GM12878 (cell line): ENCODE measurements at regions not wholly inside any gene's neighbourhood (a gene's known extent, or its start where the extent isn't known, plus 50 kb on each side); places are given as distances from the start of the nearest gene placed in this dataset.

Experiments
- ATAC-seq: fragments of 200-7000 bp; cut with Tn5 transposase; 3 replicates; pipeline ENCODE4 v1.9.1; 2020; ENCODE audit warnings: mild to moderate bottlenecking, moderate library complexity
- BruUV-seq: library from RNA; stranded (reverse); fragments of 400-500 nt; replicated peaks from 2 replicates; lab custom pipeline; 2021; lab: Mats Ljungman, UMichigan
- CTCF ChIA-PET: fragments of 300-600 bp; sonication (Branson Sonifier 250); formaldehyde crosslinking; extraction: SDS; loops from one replicate; lab custom pipeline; 2021; ENCODE audit warnings: inconsistent platforms; lab: Yijun Ruan, JAX
- POLR2A ChIA-PET: fragments of 350-600 bp; formaldehyde crosslinking; extraction: SDS; loops from one replicate; lab custom pipeline; 2021; ENCODE audit warnings: inconsistent platforms; lab: Charles Lee
- RAD21 ChIA-PET: fragments of 300-600 bp; sonication (Branson Sonifier 250); formaldehyde crosslinking; loops from one replicate; lab custom pipeline; 2023; ENCODE audit warnings: antibody characterized with exemption; ENCODE audit not compliant: unreplicated experiment; lab: Charles Lee
- SMC1A ChIA-PET: fragments of 300-600 bp; sonication (Branson Sonifier 250); formaldehyde crosslinking; loops from one replicate; lab custom pipeline; 2023; ENCODE audit not compliant: unreplicated experiment, uncharacterized antibody; lab: Charles Lee
- DNase-seq: peaks from one replicate; pipeline ENCODE4 v3.0.0-alpha.2; 2011; ENCODE audit warnings: low read depth, low spot score
- FAIRE-seq: peaks from 3 replicates; lab custom pipeline; 2011; peaks lifted over from hg19 to GRCh38; lab: Jason Lieb, UNC
- H2AFZ ChIP-seq: 2 replicates; pipeline ENCODE4 v1.6.0; 2011; ENCODE audit warnings: low read depth, low read length, control low read depth; ENCODE audit not compliant: control insufficient read depth
- H3K27ac ChIP-seq: 2 replicates; pipeline ENCODE4 v1.5.1; 2011; ENCODE audit warnings: control low read depth; ENCODE audit not compliant: control insufficient read depth, insufficient read depth
- H3K27me3 ChIP-seq, 2 experiments: replicated peaks in 1 of 2; 2 replicates each; pipeline versions ENCODE4 v1.6.0 to v1.6.1; 2011; ENCODE audit warnings: low read length in 1 of 2; ENCODE audit not compliant: control insufficient read depth in 2 of 2, insufficient read depth in 2 of 2
- H3K36me3 ChIP-seq, 2 experiments: 2 replicates each; pipeline ENCODE4 v1.5.1; 2011; ENCODE audit warnings: low read length in 1 of 2; ENCODE audit not compliant: control insufficient read depth in 2 of 2, insufficient read depth in 2 of 2
- H3K4me1 ChIP-seq: 2 replicates; pipeline ENCODE4 v1.6.1; 2011; ENCODE audit warnings: mild to moderate bottlenecking, low read length, moderate library complexity, mixed read lengths; ENCODE audit not compliant: control insufficient read depth, insufficient read depth
- H3K4me2 ChIP-seq: 2 replicates; pipeline ENCODE4 v1.6.0; 2011; ENCODE audit warnings: control low read depth; ENCODE audit not compliant: control insufficient read depth, insufficient read depth
- H3K4me3 ChIP-seq: fragments of 200-600 bp; sonication (generic); 2 replicates; pipeline ENCODE4 v1.5.1; 2016
- H3K79me2 ChIP-seq: 2 replicates; pipeline ENCODE4 v1.6.0; 2011; ENCODE audit warnings: low read length; ENCODE audit not compliant: control insufficient read depth, insufficient read depth
- H3K9ac ChIP-seq: 2 replicates; pipeline ENCODE4 v1.8.0; 2011; ENCODE audit warnings: low read length, control low read depth, mixed read lengths; ENCODE audit not compliant: control insufficient read depth, insufficient read depth
- H3K9me3 ChIP-seq: replicated peaks from 3 replicates; pipeline ENCODE4 v1.5.1; 2011; ENCODE audit warnings: mild to moderate bottlenecking, low read length; ENCODE audit not compliant: control insufficient read depth, insufficient read depth
- H4K20me1 ChIP-seq: 2 replicates; pipeline ENCODE4 v1.6.0; 2011; ENCODE audit not compliant: control insufficient read depth, insufficient read depth
- BCL11A ChIP-seq: IDR thresholded peaks from 2 replicates; pipeline ENCODE4 v1.6.1; 2011; ENCODE audit warnings: low read depth, low read length
- CHD1 ChIP-seq: IDR thresholded peaks from 2 replicates; pipeline ENCODE4 v1.6.1; 2012; ENCODE audit warnings: low read depth, low read length, improper control_type of control experiment
- CREB1 ChIP-seq: IDR thresholded peaks from 2 replicates; pipeline ENCODE4 v1.6.1; 2012; ENCODE audit warnings: low read depth, mild to moderate bottlenecking, inconsistent platforms
- CREM ChIP-seq: IDR thresholded peaks from 2 replicates; pipeline ENCODE4 v1.6.1; 2014; ENCODE audit warnings: antibody characterized with exemption, low read depth
- ETV6 ChIP-seq, 2 experiments: fragments of 450-650 bp in 1 of 2; IDR thresholded peaks in 1 of 2; conservative IDR thresholded peaks in 1 of 2; 2 replicates each; pipeline ENCODE4 v1.6.1; 2014; ENCODE audit warnings: antibody characterized with exemption in 1 of 2, borderline replicate concordance in 1 of 2, low read depth in 1 of 2, mild to moderate bottlenecking in 1 of 2, moderate library complexity in 1 of 2
- FOXM1 ChIP-seq: IDR thresholded peaks from 2 replicates; pipeline ENCODE4 v1.6.1; 2012; ENCODE audit warnings: low read depth, mild to moderate bottlenecking, inconsistent platforms, low read length, moderate library complexity
- HCFC1 ChIP-seq: fragments of 150-350 bp; IDR thresholded peaks from 2 replicates; pipeline ENCODE4 v1.6.1; 2014; ENCODE audit warnings: low read length
- IKZF2 ChIP-seq, 2 experiments: fragments of 450-650 bp; IDR thresholded peaks; 2 replicates each; pipeline ENCODE4 v1.6.1; 2017; ENCODE audit warnings: mild to moderate bottlenecking in 2 of 2, moderate library complexity in 2 of 2
- KAT2A ChIP-seq: conservative IDR thresholded peaks from 2 replicates; pipeline ENCODE4 v1.6.1; 2011; ENCODE audit warnings: low read depth, low read length; ENCODE audit not compliant: control insufficient read depth
- KLF5 ChIP-seq: fragments of 450-650 bp; IDR thresholded peaks from 2 replicates; pipeline ENCODE4 v1.6.1; 2014; ENCODE audit warnings: mild to moderate bottlenecking; ENCODE audit not compliant: partially characterized antibody
- RAD51 ChIP-seq: fragments of 450-650 bp; IDR thresholded peaks from 2 replicates; pipeline ENCODE4 v1.6.1; 2016; ENCODE audit warnings: moderate library complexity, mild to moderate bottlenecking, inconsistent platforms
- RFX5 ChIP-seq: IDR thresholded peaks from 2 replicates; pipeline ENCODE4 v1.6.1; 2011; ENCODE audit warnings: low read depth, low read length, improper control_type of control experiment
- SMC3 ChIP-seq: IDR thresholded peaks from 2 replicates; pipeline ENCODE4 v1.6.1; 2011; ENCODE audit warnings: low read length, improper control_type of control experiment, borderline replicate concordance
- SPI1 ChIP-seq: IDR thresholded peaks from 2 replicates; pipeline ENCODE4 v1.6.1; 2011; ENCODE audit warnings: low read depth, mild to moderate bottlenecking, low read length, moderate library complexity, borderline replicate concordance; ENCODE audit not compliant: insufficient read depth
- SUZ12 ChIP-seq: fragments of 200-600 bp; sonication (generic); IDR thresholded peaks from one replicate; pipeline ENCODE4 v1.6.1; 2018; ENCODE audit warnings: antibody characterized with exemption, mild to moderate bottlenecking; ENCODE audit not compliant: unreplicated experiment
- TCF12 ChIP-seq: IDR thresholded peaks from 2 replicates; pipeline ENCODE4 v1.6.1; 2011; ENCODE audit warnings: low read depth, mild to moderate bottlenecking, low read length
- ZNF207 ChIP-seq: fragments of 450-650 bp; IDR thresholded peaks from 2 replicates; pipeline ENCODE4 v1.6.1; 2014; ENCODE audit warnings: antibody characterized with exemption, mild to moderate bottlenecking, borderline replicate concordance
- ZNF217 ChIP-seq: fragments of 450-650 bp; IDR thresholded peaks from 2 replicates; pipeline ENCODE4 v1.6.1; 2017; ENCODE audit warnings: antibody characterized with exemption, mild to moderate bottlenecking
- WGBS: methylation state at CpG from one replicate; pipeline ENCODE4 v1.1.6; 2016; ENCODE audit warnings: low lambda C conversion rate; ENCODE audit not compliant: insufficient replicate concordance, insufficient coverage; ENCODE audit errors: missing lambda C conversion rate; 5-methylcytosine and 5-hydroxymethylcytosine counted together
- in situ Hi-C: fragments of 300-500 bp; cut with MboI; formaldehyde crosslinking; loops from 9 replicates; pipeline ENCODE4 v1.14.3; 2018; ENCODE audit warnings: mixed read lengths
- intact Hi-C: fragments of 100-400 bp; cut with micrococcal nuclease; formaldehyde crosslinking; loops from one replicate; pipeline ENCODE4 v1.14.2; 2022; ENCODE audit not compliant: unreplicated experiment
- TF ChIP-seq, protein P1 (sequence below): fragments of 450-650 bp; IDR thresholded peaks from 2 replicates; pipeline ENCODE4 v1.6.1; 2016; ENCODE audit warnings: mild to moderate bottlenecking, moderate library complexity, borderline replicate concordance
- TF ChIP-seq, protein P2 (sequence below): fragments of 450-650 bp; IDR thresholded peaks from 2 replicates; pipeline ENCODE4 v1.6.1; 2018; ENCODE audit warnings: borderline replicate concordance, mild to moderate bottlenecking; ENCODE audit not compliant: partially characterized antibody

DNA sequence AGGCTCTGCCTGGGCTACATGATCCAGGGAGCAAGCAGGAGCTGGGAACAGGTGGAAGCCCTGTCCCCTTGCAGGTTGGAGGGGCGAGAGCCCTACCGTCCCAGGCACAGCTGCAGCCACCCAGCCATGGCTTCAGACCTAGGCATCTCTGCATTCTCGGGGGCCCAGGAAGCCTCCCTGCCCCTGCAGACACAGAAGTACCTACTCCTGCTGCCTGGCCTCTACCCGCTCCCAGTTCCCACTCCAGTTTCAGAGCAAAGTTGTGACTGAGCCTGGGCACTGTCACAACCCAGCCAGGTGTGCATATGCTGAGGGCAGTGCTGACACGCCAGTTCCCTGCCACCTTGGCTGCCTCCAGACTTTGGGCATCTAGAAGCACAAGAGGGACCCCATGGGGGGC, 645.9 kb downstream of the HTR1B start:
- ChIA-PET SMC1A (no interaction called here), CTCF (no interaction called here), POLR2A (no interaction called here), RAD21 (no interaction called here)
- H3K9me3 ChIP-seq, result no peaks in the 10 kb centered on the region
- no peaks in the 10 kb centered on the region for H3K4me1 ChIP-seq
- H3K27ac ChIP-seq, result no peak overlapping the region
- no TSS peak for BruUV-seq
- no peak for FAIRE-seq
- H3K27me3 ChIP-seq, result no peaks in the 10 kb centered on the region
- no peak for ATAC-seq
- H4K20me1 ChIP-seq, result no peaks in the 10 kb centered on the region
- H3K36me3 ChIP-seq, result no peaks in the 10 kb centered on the region
- H3K79me2 ChIP-seq, result no peaks in the 10 kb centered on the region
- intact Hi-C loops (no loop called here), in situ Hi-C loops (no loop called here)
- H2AFZ ChIP-seq, result no peak overlapping the region
- H3K4me3 ChIP-seq, result no peak overlapping the region
- H3K4me2 ChIP-seq, result no peak overlapping the region
- TF ChIP-seq, protein P1, sequence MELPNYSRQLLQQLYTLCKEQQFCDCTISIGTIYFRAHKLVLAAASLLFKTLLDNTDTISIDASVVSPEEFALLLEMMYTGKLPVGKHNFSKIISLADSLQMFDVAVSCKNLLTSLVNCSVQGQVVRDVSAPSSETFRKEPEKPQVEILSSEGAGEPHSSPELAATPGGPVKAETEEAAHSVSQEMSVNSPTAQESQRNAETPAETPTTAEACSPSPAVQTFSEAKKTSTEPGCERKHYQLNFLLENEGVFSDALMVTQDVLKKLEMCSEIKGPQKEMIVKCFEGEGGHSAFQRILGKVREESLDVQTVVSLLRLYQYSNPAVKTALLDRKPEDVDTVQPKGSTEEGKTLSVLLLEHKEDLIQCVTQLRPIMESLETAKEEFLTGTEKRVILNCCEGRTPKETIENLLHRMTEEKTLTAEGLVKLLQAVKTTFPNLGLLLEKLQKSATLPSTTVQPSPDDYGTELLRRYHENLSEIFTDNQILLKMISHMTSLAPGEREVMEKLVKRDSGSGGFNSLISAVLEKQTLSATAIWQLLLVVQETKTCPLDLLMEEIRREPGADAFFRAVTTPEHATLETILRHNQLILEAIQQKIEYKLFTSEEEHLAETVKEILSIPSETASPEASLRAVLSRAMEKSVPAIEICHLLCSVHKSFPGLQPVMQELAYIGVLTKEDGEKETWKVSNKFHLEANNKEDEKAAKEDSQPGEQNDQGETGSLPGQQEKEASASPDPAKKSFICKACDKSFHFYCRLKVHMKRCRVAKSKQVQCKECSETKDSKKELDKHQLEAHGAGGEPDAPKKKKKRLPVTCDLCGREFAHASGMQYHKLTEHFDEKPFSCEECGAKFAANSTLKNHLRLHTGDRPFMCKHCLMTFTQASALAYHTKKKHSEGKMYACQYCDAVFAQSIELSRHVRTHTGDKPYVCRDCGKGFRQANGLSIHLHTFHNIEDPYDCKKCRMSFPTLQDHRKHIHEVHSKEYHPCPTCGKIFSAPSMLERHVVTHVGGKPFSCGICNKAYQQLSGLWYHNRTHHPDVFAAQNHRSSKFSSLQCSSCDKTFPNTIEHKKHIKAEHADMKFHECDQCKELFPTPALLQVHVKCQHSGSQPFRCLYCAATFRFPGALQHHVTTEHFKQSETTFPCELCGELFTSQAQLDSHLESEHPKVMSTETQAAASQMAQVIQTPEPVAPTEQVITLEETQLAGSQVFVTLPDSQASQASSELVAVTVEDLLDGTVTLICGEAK, result no peak
- no peak for TF ChIP-seq ZNF207
- no peak for TF ChIP-seq SUZ12
- no peak for TF ChIP-seq SPI1
- TF ChIP-seq, protein P2, sequence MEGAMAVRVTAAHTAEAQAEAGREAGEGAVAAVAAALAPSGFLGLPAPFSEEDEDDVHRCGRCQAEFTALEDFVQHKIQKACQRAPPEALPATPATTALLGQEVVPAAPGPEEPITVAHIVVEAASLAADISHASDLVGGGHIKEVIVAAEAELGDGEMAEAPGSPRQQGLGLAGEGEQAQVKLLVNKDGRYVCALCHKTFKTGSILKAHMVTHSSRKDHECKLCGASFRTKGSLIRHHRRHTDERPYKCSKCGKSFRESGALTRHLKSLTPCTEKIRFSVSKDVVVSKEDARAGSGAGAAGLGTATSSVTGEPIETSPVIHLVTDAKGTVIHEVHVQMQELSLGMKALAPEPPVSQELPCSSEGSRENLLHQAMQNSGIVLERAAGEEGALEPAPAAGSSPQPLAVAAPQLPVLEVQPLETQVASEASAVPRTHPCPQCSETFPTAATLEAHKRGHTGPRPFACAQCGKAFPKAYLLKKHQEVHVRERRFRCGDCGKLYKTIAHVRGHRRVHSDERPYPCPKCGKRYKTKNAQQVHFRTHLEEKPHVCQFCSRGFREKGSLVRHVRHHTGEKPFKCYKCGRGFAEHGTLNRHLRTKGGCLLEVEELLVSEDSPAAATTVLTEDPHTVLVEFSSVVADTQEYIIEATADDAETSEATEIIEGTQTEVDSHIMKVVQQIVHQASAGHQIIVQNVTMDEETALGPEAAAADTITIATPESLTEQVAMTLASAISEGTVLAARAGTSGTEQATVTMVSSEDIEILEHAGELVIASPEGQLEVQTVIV, result no peak
- TF ChIP-seq IKZF2 (IDR thresholded peaks at IDR 0.05), result no peak
- TF ChIP-seq HCFC1, result no peak
- no peak for TF ChIP-seq CREM
- no peak for TF ChIP-seq TCF12
- no peak for TF ChIP-seq FOXM1
- no peak for TF ChIP-seq CREB1
- TF ChIP-seq ZNF217, result no peak
- TF ChIP-seq KAT2A, result no peak
- TF ChIP-seq SMC3, result no peak
- no peak for TF ChIP-seq BCL11A
- TF ChIP-seq ETV6 (conservative IDR thresholded peaks at IDR 0.05 in 1 of 2, IDR thresholded peaks at IDR 0.05 in 1 of 2; ENCODE audit: borderline replicate concordance in 1 of 2, low read depth in 1 of 2), result no peak
- no peak for TF ChIP-seq RFX5
- TF ChIP-seq RAD51, result no peak
- no peak for TF ChIP-seq CHD1
- no peak for TF ChIP-seq KLF5
- H3K9ac ChIP-seq, result no peak overlapping the region
- DNase-seq, result no peak
- 6% methylated on average over 5 of the region's 5 CpGs for WGBS
